ENCODE measurements at regions not wholly inside any gene's neighbourhood (a gene's known extent, or its start where the extent isn't known, plus 50 kb on each side); places are given as distances from the start of the nearest gene placed in this dataset.

DNA sequence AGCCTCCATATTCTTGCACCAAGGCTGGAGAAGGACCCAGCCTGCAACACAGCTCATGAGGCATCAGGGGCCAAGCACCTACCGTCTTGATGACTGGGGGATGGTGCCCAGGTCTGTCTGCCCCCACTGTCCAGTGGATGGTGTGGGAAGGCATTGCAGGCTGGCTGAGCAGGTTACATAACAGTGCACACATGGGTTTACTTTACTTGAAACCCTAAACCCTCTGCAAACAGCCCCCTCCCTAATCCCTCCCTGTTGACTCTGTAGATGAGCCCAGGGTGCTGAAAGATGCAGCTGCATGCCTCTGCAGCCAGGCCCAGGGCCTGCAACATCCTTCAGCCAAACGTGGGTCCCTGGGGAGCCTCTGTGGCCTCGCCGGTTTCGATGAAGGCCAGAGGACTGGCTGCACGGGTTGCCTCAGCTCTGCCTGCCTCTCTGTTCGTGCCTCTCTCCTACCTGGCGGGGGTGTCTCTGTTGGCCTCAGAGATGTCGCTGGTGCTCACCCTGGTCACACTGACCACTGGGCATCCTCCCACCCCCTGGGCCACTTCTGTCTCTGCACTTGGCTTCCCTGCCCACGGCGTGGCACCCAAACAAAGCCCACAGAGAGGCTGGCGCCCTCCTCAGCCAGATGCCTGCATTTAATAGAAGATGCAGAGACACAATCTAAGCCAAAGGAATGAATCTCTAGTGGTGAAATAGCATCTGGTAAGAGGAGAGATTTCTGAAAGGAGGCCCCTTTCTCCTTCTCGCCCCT lies 95.1 kb downstream of the METRNL start:
- no peaks in the 10 kb centered on the region for H4K20me1 ChIP-seq (replicated peaks; ENCODE audit: control insufficient read depth, extremely low read depth, insufficient read depth, low read length)
- no peak for DNase-seq (ENCODE audit: low read depth, low spot score)
- H3K79me2 ChIP-seq (ENCODE audit: control insufficient read depth, insufficient read depth, low read length): no peaks in the 10 kb centered on the region
- TF ChIP-seq, protein P1, sequence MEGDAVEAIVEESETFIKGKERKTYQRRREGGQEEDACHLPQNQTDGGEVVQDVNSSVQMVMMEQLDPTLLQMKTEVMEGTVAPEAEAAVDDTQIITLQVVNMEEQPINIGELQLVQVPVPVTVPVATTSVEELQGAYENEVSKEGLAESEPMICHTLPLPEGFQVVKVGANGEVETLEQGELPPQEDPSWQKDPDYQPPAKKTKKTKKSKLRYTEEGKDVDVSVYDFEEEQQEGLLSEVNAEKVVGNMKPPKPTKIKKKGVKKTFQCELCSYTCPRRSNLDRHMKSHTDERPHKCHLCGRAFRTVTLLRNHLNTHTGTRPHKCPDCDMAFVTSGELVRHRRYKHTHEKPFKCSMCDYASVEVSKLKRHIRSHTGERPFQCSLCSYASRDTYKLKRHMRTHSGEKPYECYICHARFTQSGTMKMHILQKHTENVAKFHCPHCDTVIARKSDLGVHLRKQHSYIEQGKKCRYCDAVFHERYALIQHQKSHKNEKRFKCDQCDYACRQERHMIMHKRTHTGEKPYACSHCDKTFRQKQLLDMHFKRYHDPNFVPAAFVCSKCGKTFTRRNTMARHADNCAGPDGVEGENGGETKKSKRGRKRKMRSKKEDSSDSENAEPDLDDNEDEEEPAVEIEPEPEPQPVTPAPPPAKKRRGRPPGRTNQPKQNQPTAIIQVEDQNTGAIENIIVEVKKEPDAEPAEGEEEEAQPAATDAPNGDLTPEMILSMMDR (IDR thresholded peaks at IDR 0.05; ENCODE audit: extremely low read depth in 1 of 2, insufficient read depth in 1 of 2, low read depth in 1 of 2, low read length in 2 of 2): no peak
- TF ChIP-seq FOS (IDR thresholded peaks at IDR 0.05; ENCODE audit: borderline replicate concordance, insufficient read depth, low read length) (no peak), GATA2 (IDR thresholded peaks at IDR 0.05; ENCODE audit: insufficient read depth, insufficient read length, low read depth, low read length) (no peak), POLR2A (IDR thresholded peaks at IDR 0.05; ENCODE audit: low read depth, low read length) (no peak), MYC (IDR thresholded peaks at IDR 0.05; ENCODE audit: low read depth, low read length) (no peak), EZH2 (IDR thresholded peaks at IDR 0.05; ENCODE audit: borderline replicate concordance, low read depth, low read length, severe bottlenecking) (no peak), JUN (IDR thresholded peaks at IDR 0.05; ENCODE audit: borderline replicate concordance, insufficient read depth, insufficient read length, low read depth) (no peak), POLR2AphosphoS5 (IDR thresholded peaks at IDR 0.05; ENCODE audit: insufficient read depth, low read depth, low read length) (no peak)
- TF ChIP-seq, protein P2, sequence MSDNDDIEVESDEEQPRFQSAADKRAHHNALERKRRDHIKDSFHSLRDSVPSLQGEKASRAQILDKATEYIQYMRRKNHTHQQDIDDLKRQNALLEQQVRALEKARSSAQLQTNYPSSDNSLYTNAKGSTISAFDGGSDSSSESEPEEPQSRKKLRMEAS (IDR thresholded peaks at IDR 0.05; ENCODE audit: insufficient read depth, insufficient read length): no peak
- no peak overlapping the region for H3K27ac ChIP-seq (ENCODE audit: insufficient read depth, low read depth, low read length)
- no peak for FAIRE-seq
- no peak overlapping the region for H2AFZ ChIP-seq (ENCODE audit: low read depth, low read length)
- no peaks in the 10 kb centered on the region for H3K4me1 ChIP-seq (ENCODE audit: control insufficient read depth, extremely low read depth, insufficient read depth, low read length)
- peaks cover 0 to 5% of the 10 kb centered on the region in 2 experiments for H3K27me3 ChIP-seq (ENCODE audit: control insufficient read depth in 2 of 2, insufficient read depth in 2 of 2, low read length in 2 of 2)
- BruUV-seq (replicated peaks): no TSS peak
- H3K9ac ChIP-seq (replicated peaks; ENCODE audit: extremely low read depth, insufficient read depth, low read length): no peak overlapping the region
- no peaks in the 10 kb centered on the region for H3K9me1 ChIP-seq (replicated peaks; ENCODE audit: control insufficient read depth, extremely low read depth, insufficient read depth, low read length)
- H3K4me2 ChIP-seq (ENCODE audit: insufficient read depth, low read length): no peak overlapping the region
- POLR2A ChIA-PET: no interaction called here
- no peaks in the 10 kb centered on the region for H3K9me3 ChIP-seq (replicated peaks; ENCODE audit: control insufficient read depth, insufficient read depth, low read length)
- no peak overlapping the region for H3K4me3 ChIP-seq (replicated peaks in 1 of 3; ENCODE audit: insufficient read depth in 1 of 3, low read depth in 1 of 3, low read length in 3 of 3)
- H3K36me3 ChIP-seq (ENCODE audit: control insufficient read depth in 2 of 2, extremely low read depth in 1 of 2, insufficient read depth in 2 of 2, low read length in 2 of 2): no peaks in the 10 kb centered on the region
- intact Hi-C loops (cut with micrococcal nuclease): no loop called here
- CTCF ChIA-PET: no interaction called here
- dilution Hi-C loops (cut with MboI; ENCODE audit: extremely low pct_ligation_motif_present, low sequenced_read_pairs): no loop called here
